Hepatocyte (in vitro differentiated cells): ENCODE measurements at regions not wholly inside any gene's neighbourhood (a gene's known extent, or its start where the extent isn't known, plus 50 kb on each side); places are given as distances from the start of the nearest gene placed in this dataset.
A peak's percentile ranks its signal among the peaks of the same experiment; 100 is the strongest.

Experiments used
- DNase-seq: peaks from one replicate; pipeline ENCODE4 v3.0.0-alpha.2; 2016; ENCODE audit warnings: low spot score
- H2AFZ ChIP-seq: fragments of 200-600 bp; sonication (generic); 2 replicates; pipeline ENCODE4 v1.6.0; 2016; ENCODE audit warnings: antibody characterized with exemption, mild to moderate bottlenecking
- H3K27ac ChIP-seq: fragments of 200-600 bp; sonication (generic); 2 replicates; pipeline ENCODE4 v1.5.1; 2016; ENCODE audit warnings: mild to moderate bottlenecking
- H3K27me3 ChIP-seq: fragments of 200-600 bp; sonication (generic); 2 replicates; pipeline ENCODE4 v1.6.1; 2016
- H3K36me3 ChIP-seq: fragments of 200-600 bp; sonication (generic); replicated peaks from 2 replicates; pipeline ENCODE4 v1.5.1; 2016; ENCODE audit warnings: low read depth; ENCODE audit not compliant: insufficient read depth
- H3K4me1 ChIP-seq: fragments of 200-600 bp; sonication (generic); 2 replicates; pipeline ENCODE4 v1.5.1; 2016; ENCODE audit warnings: mild to moderate bottlenecking, moderate library complexity; ENCODE audit not compliant: insufficient read depth
- H3K4me2 ChIP-seq: fragments of 200-600 bp; sonication (generic); 2 replicates; pipeline ENCODE4 v1.6.0; 2016
- H3K4me3 ChIP-seq: fragments of 200-600 bp; sonication (generic); 2 replicates; pipeline ENCODE4 v1.5.1; 2016; ENCODE audit warnings: mild to moderate bottlenecking
- H3K79me2 ChIP-seq: fragments of 200-600 bp; sonication (generic); 2 replicates; pipeline ENCODE4 v1.6.0; 2017; ENCODE audit warnings: mild to moderate bottlenecking
- H3K9me2 ChIP-seq: fragments of 200-600 bp; sonication (generic); replicated peaks from 2 replicates; pipeline ENCODE4 v1.6.0; 2017; ENCODE audit warnings: mild to moderate bottlenecking; ENCODE audit not compliant: insufficient read depth
- H3K9me3 ChIP-seq: fragments of 200-600 bp; sonication (generic); 2 replicates; pipeline ENCODE4 v1.5.1; 2016; ENCODE audit warnings: low read depth, mild to moderate bottlenecking
- H4K20me1 ChIP-seq: fragments of 200-600 bp; sonication (generic); 2 replicates; pipeline ENCODE4 v1.6.0; 2016; ENCODE audit warnings: mild to moderate bottlenecking; ENCODE audit not compliant: insufficient read depth, poor library complexity, severe bottlenecking
- CTCF ChIP-seq: fragments of 200-600 bp; sonication (generic); IDR thresholded peaks from 2 replicates; pipeline ENCODE4 v1.5.1; 2016; ENCODE audit warnings: antibody characterized with exemption, mild to moderate bottlenecking; ENCODE audit not compliant: poor library complexity
- EZH2 ChIP-seq: fragments of 200-600 bp; sonication (generic); IDR thresholded peaks from 2 replicates; pipeline ENCODE4 v1.6.1; 2016; ENCODE audit warnings: antibody characterized with exemption, mild to moderate bottlenecking, borderline replicate concordance
- EZH2phosphoT487 ChIP-seq: fragments of 200-600 bp; sonication (generic); IDR thresholded peaks from one replicate; pipeline ENCODE4 v1.6.1; 2018; ENCODE audit warnings: antibody characterized with exemption, mild to moderate bottlenecking, low read depth, moderate library complexity; ENCODE audit not compliant: unreplicated experiment, severe bottlenecking
- WGBS: methylation state at CpG from one replicate; pipeline ENCODE4 v1.1.6; 2016; ENCODE audit warnings: low lambda C conversion rate; ENCODE audit errors: missing lambda C conversion rate; 5-methylcytosine and 5-hydroxymethylcytosine counted together

- no peaks in the 10 kb centered on the region for H3K27me3 ChIP-seq
- H3K27ac ChIP-seq: no peak overlapping the region
- H3K36me3 ChIP-seq: no peaks in the 10 kb centered on the region
- peak overlapping the region; percentile 59 for H3K4me2 ChIP-seq
- TF ChIP-seq EZH2: no peak
- no peak for TF ChIP-seq EZH2phosphoT487
- TF ChIP-seq CTCF: no peak
- no peaks in the 10 kb centered on the region for H3K9me2 ChIP-seq
- H4K20me1 ChIP-seq: no peaks in the 10 kb centered on the region
- WGBS: 55% methylated on average over 6 of the region's 6 CpGs
- DNase-seq: no peak
- no peaks in the 10 kb centered on the region for H3K79me2 ChIP-seq
- no peaks in the 10 kb centered on the region for H3K9me3 ChIP-seq
- H3K4me3 ChIP-seq: no peak overlapping the region
- no peaks in the 10 kb centered on the region for H3K4me1 ChIP-seq
- H2AFZ ChIP-seq: no peak overlapping the region
Measured at GRCh38 chr4:185920171-185920570, 108.2 kb upstream of the SORBS2 start.

- Histone ChIP-seq H3K36me3 (no peaks in the 10 kb centered on the region), H3K4me1 (no peaks in the 10 kb centered on the region), H3K27me3 (no peaks in the 10 kb centered on the region), H3K9me2 (no peaks in the 10 kb centered on the region), H3K9me3 (no peaks in the 10 kb centered on the region), H3K79me2 (no peaks in the 10 kb centered on the region), H3K4me2 (peak overlapping the region; percentile 59), H4K20me1 (no peaks in the 10 kb centered on the region), H3K4me3 (no peak overlapping the region), H2AFZ (peak overlapping the region; percentile 13), H3K27ac (no peak overlapping the region)
- WGBS: 54% methylated on average over 10 of the region's 10 CpGs
- TF ChIP-seq EZH2phosphoT487 (no peak), EZH2 (no peak), CTCF (no peak)
- DNase-seq: no peak
Measured at GRCh38 chr4:185920691-185921260, 108.8 kb upstream of the SORBS2 start.

DNA sequence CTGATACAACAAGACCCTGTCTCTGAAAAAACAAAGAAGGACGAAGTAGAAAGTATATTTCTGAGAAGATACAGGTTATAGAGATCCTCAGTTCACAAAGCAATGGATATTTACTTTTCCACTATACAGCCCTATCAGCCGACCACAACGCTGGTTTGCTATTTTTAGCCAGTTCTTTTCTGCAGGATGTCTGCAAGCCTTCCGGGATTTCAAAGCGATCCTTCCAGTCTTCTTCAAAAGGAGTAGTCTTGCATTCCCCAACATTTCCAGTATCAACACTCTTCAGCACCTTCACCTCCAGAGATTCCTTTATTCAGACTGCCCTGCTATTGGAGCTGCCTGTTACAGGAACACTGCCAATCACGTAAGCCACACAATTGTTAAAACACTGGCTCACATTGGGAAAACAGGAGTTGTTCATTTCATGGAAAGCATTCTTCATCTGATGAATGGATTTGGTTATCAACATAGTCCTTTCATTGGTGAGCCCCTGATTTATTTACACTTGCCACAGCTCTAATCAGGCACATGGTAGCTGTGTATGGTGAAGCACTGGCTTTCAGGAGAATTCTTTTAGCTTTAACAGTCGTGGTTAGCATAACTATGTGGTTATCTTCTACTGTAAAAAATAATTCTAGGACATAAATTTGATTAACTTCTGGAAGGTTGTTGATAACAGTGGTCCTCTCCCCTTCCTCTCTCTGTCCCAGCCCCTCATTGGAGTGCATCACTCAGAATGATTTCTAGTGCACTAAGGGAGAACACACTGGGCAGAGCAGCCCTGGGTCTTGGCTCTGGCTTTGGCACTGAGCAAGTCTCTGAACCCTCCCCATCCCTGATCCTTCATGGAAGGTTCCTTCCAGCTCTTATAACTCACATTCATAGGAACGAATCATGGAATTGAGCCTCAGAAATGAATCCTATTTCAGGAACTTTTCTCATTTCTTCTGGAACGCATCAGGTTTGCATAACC is 109.9 kb upstream of the SORBS2 start:
- no peaks in the 10 kb centered on the region for H3K4me1 ChIP-seq
- H3K4me3 ChIP-seq: no peak overlapping the region
- TF ChIP-seq CTCF (no peak), EZH2phosphoT487 (no peak), EZH2 (no peak)
- H3K79me2 ChIP-seq: no peaks in the 10 kb centered on the region
- DNase-seq: peak; percentile 19
- no peak overlapping the region for H2AFZ ChIP-seq
- no peaks in the 10 kb centered on the region for H4K20me1 ChIP-seq
- no peaks in the 10 kb centered on the region for H3K9me3 ChIP-seq
- no peak overlapping the region for H3K27ac ChIP-seq
- WGBS: 41% methylated on average over 9 of the region's 9 CpGs
- no peaks in the 10 kb centered on the region for H3K9me2 ChIP-seq
- H3K4me2 ChIP-seq: peak overlapping the region; percentile 59
- no peaks in the 10 kb centered on the region for H3K27me3 ChIP-seq
- no peaks in the 10 kb centered on the region for H3K36me3 ChIP-seq
